ENCODE measurements at regions not wholly inside any gene's neighbourhood (a gene's known extent, or its start where the extent isn't known, plus 50 kb on each side); places are given as distances from the start of the nearest gene placed in this dataset.

DNA sequence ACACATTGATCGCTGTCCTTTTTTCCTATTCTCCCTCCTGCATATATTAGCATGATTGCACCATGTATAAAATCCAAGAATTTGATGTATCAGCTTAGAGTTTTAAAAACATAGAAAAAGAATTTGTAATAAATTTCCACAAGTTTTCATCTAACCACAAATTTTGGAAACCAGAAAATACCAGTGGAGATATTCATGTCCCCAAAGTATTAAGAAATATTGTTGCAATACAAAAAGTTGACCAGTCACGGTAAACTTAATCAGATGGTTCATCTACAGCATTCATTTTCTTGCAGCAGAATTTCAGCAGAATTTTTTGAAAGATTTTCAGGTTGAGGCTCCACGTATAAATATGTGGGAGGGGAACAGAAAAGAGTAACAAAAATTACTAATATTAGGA lies 500.9 kb upstream of the MDFIC2 start:
- Mint-ChIP-seq H3K36me3 (peaks cover 21% of the 10 kb centered on the region), H3K27ac (no peak overlapping the region), H3K4me1 (no peaks in the 10 kb centered on the region)

DNA sequence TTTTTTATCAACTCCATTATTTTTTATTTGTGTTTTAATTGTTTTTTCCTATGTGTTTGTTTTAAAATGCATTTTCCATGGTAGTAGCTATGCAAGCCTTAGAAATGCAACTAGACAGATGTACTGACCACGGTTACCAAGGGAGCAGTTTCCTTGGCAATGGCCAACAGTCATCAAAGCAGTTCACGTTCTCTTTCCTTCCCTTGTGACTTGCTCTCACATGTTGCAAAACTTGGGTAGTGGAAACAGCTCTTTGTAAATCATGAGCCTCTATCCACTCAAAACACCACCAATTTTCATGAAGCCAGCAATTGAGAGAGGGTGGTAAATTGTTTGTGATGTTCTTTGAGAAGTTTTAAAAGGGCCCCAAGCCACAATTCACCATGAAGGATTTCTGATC lies 499.4 kb upstream of the MDFIC2 start:
- CTCF ChIA-PET, result no interaction called here
- Mint-ChIP-seq H3K27ac (no peak overlapping the region), H3K36me3 (peaks cover 12% of the 10 kb centered on the region)

More for the DNA sequence above, 500.9 kb upstream of the MDFIC2 start:
- CTCF ChIA-PET, result no interaction called here
- ATAC-seq (no peak), DNase-seq (ENCODE audit: low spot score) (no peak)
- POLR2A ChIA-PET, result no interaction called here
- Mint-ChIP-seq H3K27me3 (ENCODE audit: low read depth) (no peaks in the 10 kb centered on the region; the same call in 1 of the 2 replicates), H3K4me3 (no peak overlapping the region), H3K9me3 (peaks cover 32% of the 10 kb centered on the region)
- TF ChIP-seq EMX1 (CRISPR knock-in tag; IDR thresholded peaks at IDR 0.05), result no peak

DNA sequence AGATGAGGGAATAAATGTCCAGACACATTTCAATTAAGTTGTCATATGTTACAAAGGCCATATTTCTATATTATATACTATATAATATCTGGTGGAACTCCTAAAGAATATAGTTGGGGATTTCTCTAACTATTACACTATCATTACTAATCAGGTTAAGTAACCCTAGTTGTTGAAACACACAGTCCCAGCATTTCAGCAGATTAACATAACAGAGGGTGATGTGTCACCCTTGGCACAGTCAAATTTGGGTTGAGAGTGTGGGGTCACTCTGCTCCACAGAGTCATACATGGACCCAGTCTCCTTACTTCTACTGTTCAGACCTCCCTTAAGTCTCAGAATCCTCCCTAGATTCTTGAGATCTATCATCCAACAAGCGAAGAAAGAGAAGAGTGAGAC lies 496.4 kb upstream of the MDFIC2 start:
- H3K36me3 Mint-ChIP-seq, result no peaks in the 10 kb centered on the region
- CTCF ChIA-PET, result no interaction called here
- no peaks in the 10 kb centered on the region; the same call in 1 of the 2 replicates for H3K27me3 Mint-ChIP-seq (ENCODE audit: low read depth)
- H3K27ac Mint-ChIP-seq, result no peak overlapping the region
- peaks cover 4% of the 10 kb centered on the region; the same call in 1 of the 2 replicates for H3K9me3 Mint-ChIP-seq
- H3K4me3 Mint-ChIP-seq, result no peak overlapping the region
- POLR2A ChIA-PET, result interaction anchor here (0.6 kb wide), 1 partner anchor 607 kb away, joined by 4 read pairs; no protein-coding TSS in a partner anchor
- no peak for ATAC-seq
- no peak for DNase-seq (ENCODE audit: low spot score)
- H3K4me1 Mint-ChIP-seq, result peaks cover 4% of the 10 kb centered on the region; the same call in 1 of the 2 replicates
- TF ChIP-seq GABPB1 (CRISPR knock-in tag; IDR thresholded peaks at IDR 0.05) (no peak), ELF4 (CRISPR knock-in tag; IDR thresholded peaks at IDR 0.05; ENCODE audit: low read depth) (no peak), TP53 (CRISPR knock-in tag; IDR thresholded peaks at IDR 0.05) (no peak), ZNF232 (CRISPR knock-in tag; IDR thresholded peaks at IDR 0.05) (no peak), KAT7 (CRISPR knock-in tag; IDR thresholded peaks at IDR 0.05; ENCODE audit: borderline replicate concordance) (no peak), ZNF263 (CRISPR knock-in tag; IDR thresholded peaks at IDR 0.05; ENCODE audit: low read depth) (no peak), HMGA2 (CRISPR knock-in tag; IDR thresholded peaks at IDR 0.05) (no peak)
- TF ChIP-seq, protein P1, sequence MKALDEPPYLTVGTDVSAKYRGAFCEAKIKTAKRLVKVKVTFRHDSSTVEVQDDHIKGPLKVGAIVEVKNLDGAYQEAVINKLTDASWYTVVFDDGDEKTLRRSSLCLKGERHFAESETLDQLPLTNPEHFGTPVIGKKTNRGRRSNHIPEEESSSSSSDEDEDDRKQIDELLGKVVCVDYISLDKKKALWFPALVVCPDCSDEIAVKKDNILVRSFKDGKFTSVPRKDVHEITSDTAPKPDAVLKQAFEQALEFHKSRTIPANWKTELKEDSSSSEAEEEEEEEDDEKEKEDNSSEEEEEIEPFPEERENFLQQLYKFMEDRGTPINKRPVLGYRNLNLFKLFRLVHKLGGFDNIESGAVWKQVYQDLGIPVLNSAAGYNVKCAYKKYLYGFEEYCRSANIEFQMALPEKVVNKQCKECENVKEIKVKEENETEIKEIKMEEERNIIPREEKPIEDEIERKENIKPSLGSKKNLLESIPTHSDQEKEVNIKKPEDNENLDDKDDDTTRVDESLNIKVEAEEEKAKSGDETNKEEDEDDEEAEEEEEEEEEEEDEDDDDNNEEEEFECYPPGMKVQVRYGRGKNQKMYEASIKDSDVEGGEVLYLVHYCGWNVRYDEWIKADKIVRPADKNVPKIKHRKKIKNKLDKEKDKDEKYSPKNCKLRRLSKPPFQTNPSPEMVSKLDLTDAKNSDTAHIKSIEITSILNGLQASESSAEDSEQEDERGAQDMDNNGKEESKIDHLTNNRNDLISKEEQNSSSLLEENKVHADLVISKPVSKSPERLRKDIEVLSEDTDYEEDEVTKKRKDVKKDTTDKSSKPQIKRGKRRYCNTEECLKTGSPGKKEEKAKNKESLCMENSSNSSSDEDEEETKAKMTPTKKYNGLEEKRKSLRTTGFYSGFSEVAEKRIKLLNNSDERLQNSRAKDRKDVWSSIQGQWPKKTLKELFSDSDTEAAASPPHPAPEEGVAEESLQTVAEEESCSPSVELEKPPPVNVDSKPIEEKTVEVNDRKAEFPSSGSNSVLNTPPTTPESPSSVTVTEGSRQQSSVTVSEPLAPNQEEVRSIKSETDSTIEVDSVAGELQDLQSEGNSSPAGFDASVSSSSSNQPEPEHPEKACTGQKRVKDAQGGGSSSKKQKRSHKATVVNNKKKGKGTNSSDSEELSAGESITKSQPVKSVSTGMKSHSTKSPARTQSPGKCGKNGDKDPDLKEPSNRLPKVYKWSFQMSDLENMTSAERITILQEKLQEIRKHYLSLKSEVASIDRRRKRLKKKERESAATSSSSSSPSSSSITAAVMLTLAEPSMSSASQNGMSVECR (CRISPR knock-in tag; IDR thresholded peaks at IDR 0.05; ENCODE audit: borderline replicate concordance), result no peak

More for the DNA sequence above, 499.4 kb upstream of the MDFIC2 start:
- no peak for DNase-seq (ENCODE audit: low spot score)
- POLR2A ChIA-PET, result no interaction called here
- H3K4me1 Mint-ChIP-seq, result no peaks in the 10 kb centered on the region
- H3K27me3 Mint-ChIP-seq (ENCODE audit: low read depth), result no peaks in the 10 kb centered on the region; the same call in 1 of the 2 replicates
- H3K4me3 Mint-ChIP-seq, result no peak overlapping the region
- peaks cover 19% of the 10 kb centered on the region for H3K9me3 Mint-ChIP-seq
- ATAC-seq, result no peak
- TF ChIP-seq NFATC4 (CRISPR knock-in tag; IDR thresholded peaks at IDR 0.05) (no peak), NR1H2 (CRISPR knock-in tag; IDR thresholded peaks at IDR 0.05) (no peak), FOXJ3 (CRISPR knock-in tag; IDR thresholded peaks at IDR 0.05; ENCODE audit: borderline replicate concordance) (no peak), TEAD4 (CRISPR knock-in tag; IDR thresholded peaks at IDR 0.05) (no peak), TCF7 (CRISPR knock-in tag; IDR thresholded peaks at IDR 0.05; ENCODE audit: low read depth) (no peak), PRRX2 (CRISPR knock-in tag; IDR thresholded peaks at IDR 0.05) (no peak)
- TF ChIP-seq, protein P2, sequence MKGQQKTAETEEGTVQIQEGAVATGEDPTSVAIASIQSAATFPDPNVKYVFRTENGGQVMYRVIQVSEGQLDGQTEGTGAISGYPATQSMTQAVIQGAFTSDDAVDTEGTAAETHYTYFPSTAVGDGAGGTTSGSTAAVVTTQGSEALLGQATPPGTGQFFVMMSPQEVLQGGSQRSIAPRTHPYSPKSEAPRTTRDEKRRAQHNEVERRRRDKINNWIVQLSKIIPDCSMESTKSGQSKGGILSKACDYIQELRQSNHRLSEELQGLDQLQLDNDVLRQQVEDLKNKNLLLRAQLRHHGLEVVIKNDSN (CRISPR knock-in tag; IDR thresholded peaks at IDR 0.05), result no peak
- TF ChIP-seq, protein P3, sequence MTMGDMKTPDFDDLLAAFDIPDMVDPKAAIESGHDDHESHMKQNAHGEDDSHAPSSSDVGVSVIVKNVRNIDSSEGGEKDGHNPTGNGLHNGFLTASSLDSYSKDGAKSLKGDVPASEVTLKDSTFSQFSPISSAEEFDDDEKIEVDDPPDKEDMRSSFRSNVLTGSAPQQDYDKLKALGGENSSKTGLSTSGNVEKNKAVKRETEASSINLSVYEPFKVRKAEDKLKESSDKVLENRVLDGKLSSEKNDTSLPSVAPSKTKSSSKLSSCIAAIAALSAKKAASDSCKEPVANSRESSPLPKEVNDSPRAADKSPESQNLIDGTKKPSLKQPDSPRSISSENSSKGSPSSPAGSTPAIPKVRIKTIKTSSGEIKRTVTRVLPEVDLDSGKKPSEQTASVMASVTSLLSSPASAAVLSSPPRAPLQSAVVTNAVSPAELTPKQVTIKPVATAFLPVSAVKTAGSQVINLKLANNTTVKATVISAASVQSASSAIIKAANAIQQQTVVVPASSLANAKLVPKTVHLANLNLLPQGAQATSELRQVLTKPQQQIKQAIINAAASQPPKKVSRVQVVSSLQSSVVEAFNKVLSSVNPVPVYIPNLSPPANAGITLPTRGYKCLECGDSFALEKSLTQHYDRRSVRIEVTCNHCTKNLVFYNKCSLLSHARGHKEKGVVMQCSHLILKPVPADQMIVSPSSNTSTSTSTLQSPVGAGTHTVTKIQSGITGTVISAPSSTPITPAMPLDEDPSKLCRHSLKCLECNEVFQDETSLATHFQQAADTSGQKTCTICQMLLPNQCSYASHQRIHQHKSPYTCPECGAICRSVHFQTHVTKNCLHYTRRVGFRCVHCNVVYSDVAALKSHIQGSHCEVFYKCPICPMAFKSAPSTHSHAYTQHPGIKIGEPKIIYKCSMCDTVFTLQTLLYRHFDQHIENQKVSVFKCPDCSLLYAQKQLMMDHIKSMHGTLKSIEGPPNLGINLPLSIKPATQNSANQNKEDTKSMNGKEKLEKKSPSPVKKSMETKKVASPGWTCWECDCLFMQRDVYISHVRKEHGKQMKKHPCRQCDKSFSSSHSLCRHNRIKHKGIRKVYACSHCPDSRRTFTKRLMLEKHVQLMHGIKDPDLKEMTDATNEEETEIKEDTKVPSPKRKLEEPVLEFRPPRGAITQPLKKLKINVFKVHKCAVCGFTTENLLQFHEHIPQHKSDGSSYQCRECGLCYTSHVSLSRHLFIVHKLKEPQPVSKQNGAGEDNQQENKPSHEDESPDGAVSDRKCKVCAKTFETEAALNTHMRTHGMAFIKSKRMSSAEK (CRISPR knock-in tag; IDR thresholded peaks at IDR 0.05; ENCODE audit: borderline replicate concordance), result no peak
- TF ChIP-seq, protein P4, sequence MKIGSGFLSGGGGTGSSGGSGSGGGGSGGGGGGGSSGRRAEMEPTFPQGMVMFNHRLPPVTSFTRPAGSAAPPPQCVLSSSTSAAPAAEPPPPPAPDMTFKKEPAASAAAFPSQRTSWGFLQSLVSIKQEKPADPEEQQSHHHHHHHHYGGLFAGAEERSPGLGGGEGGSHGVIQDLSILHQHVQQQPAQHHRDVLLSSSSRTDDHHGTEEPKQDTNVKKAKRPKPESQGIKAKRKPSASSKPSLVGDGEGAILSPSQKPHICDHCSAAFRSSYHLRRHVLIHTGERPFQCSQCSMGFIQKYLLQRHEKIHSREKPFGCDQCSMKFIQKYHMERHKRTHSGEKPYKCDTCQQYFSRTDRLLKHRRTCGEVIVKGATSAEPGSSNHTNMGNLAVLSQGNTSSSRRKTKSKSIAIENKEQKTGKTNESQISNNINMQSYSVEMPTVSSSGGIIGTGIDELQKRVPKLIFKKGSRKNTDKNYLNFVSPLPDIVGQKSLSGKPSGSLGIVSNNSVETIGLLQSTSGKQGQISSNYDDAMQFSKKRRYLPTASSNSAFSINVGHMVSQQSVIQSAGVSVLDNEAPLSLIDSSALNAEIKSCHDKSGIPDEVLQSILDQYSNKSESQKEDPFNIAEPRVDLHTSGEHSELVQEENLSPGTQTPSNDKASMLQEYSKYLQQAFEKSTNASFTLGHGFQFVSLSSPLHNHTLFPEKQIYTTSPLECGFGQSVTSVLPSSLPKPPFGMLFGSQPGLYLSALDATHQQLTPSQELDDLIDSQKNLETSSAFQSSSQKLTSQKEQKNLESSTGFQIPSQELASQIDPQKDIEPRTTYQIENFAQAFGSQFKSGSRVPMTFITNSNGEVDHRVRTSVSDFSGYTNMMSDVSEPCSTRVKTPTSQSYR (CRISPR knock-in tag; IDR thresholded peaks at IDR 0.05), result no peak
- TF ChIP-seq, protein P5, sequence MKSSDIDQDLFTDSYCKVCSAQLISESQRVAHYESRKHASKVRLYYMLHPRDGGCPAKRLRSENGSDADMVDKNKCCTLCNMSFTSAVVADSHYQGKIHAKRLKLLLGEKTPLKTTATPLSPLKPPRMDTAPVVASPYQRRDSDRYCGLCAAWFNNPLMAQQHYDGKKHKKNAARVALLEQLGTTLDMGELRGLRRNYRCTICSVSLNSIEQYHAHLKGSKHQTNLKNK (CRISPR knock-in tag; IDR thresholded peaks at IDR 0.05), result no peak

All from WTC11 (cell line).